ENCODE measurements at regions not wholly inside any gene's neighbourhood (a gene's known extent, or its start where the extent isn't known, plus 50 kb on each side); places are given as distances from the start of the nearest gene placed in this dataset.

- no peaks in the 10 kb centered on the region for H3K9me3 ChIP-seq (ENCODE audit: low read length)
- peak overlapping the region; percentile 18 for H3K4me2 ChIP-seq (ENCODE audit: low read depth, low read length, poor library complexity, severe bottlenecking)
- no peak overlapping the region for H3K4me3 ChIP-seq (ENCODE audit: low read length)
- DNase-seq = peak; percentile 57
- H3K27me3 ChIP-seq (ENCODE audit: low read length) = no peaks in the 10 kb centered on the region
- H2AFZ ChIP-seq (ENCODE audit: low read length) = no peak overlapping the region
- H3K9me2 ChIP-seq (replicated peaks; ENCODE audit: insufficient read depth, low read length) = no peaks in the 10 kb centered on the region
- no peaks in the 10 kb centered on the region for H3K36me3 ChIP-seq (ENCODE audit: insufficient read depth, low read length)
- no peaks in the 10 kb centered on the region for H3K79me2 ChIP-seq (ENCODE audit: low read length)
- no peaks in the 10 kb centered on the region for H4K20me1 ChIP-seq (ENCODE audit: insufficient read depth, low read depth, low read length)
- peaks cover 12% of the 10 kb centered on the region for H3K4me1 ChIP-seq (ENCODE audit: low read length)
- H3K9ac ChIP-seq (ENCODE audit: low read length) = no peak overlapping the region
- H3K27ac ChIP-seq (ENCODE audit: low read length) = no peak overlapping the region
These were observed 70.3 kb downstream of the TMEM17 start for GRCh38 chr2:62435720-62436119.

DNA sequence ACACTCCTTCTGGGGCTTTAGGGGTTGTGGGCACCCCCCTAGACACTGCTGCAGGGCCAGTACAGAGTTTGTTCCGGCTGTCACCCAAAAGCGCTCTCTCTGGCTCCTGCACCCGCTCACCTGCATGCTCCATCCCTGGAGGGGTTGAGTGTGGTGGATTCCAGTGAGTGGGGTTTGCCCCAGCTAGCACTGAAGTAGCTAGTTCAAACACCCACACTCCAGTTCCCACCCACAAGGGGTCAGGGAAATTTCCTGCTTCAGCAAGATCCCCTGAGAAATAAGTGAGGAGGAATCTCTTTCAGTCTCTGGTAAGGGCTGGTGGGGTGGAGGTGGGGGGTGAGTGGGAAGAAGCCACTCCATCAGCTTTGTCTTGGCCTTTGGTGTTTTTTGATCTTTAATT lies 73.6 kb downstream of the TMEM17 start:
- no peak overlapping the region for H3K4me3 ChIP-seq (ENCODE audit: low read length)
- H4K20me1 ChIP-seq (ENCODE audit: insufficient read depth, low read depth, low read length) = no peaks in the 10 kb centered on the region
- H3K9me2 ChIP-seq (replicated peaks; ENCODE audit: insufficient read depth, low read length) = no peaks in the 10 kb centered on the region
- H2AFZ ChIP-seq (ENCODE audit: low read length) = no peak overlapping the region
- peaks cover 12% of the 10 kb centered on the region for H3K4me1 ChIP-seq (ENCODE audit: low read length)
- H3K27me3 ChIP-seq (ENCODE audit: low read length) = no peaks in the 10 kb centered on the region
- H3K27ac ChIP-seq (ENCODE audit: low read length) = no peak overlapping the region
- no peak for DNase-seq
- H3K36me3 ChIP-seq (ENCODE audit: insufficient read depth, low read length) = no peaks in the 10 kb centered on the region
- H3K79me2 ChIP-seq (ENCODE audit: low read length) = no peaks in the 10 kb centered on the region
- H3K4me2 ChIP-seq (ENCODE audit: low read depth, low read length, poor library complexity, severe bottlenecking) = no peak overlapping the region
- H3K9me3 ChIP-seq (ENCODE audit: low read length) = peaks cover 3% of the 10 kb centered on the region; the same call in 1 of the 2 replicates
- no peak overlapping the region for H3K9ac ChIP-seq (ENCODE audit: low read length)

- Histone ChIP-seq H3K9ac (ENCODE audit: low read length) (no peak overlapping the region), H3K9me3 (ENCODE audit: low read length) (peaks cover 3% of the 10 kb centered on the region; the same call in 1 of the 2 replicates), H3K4me2 (ENCODE audit: low read depth, low read length, poor library complexity, severe bottlenecking) (no peak overlapping the region), H3K9me2 (replicated peaks; ENCODE audit: insufficient read depth, low read length) (no peaks in the 10 kb centered on the region), H3K36me3 (ENCODE audit: insufficient read depth, low read length) (no peaks in the 10 kb centered on the region), H2AFZ (ENCODE audit: low read length) (no peak overlapping the region), H3K4me3 (ENCODE audit: low read length) (no peak overlapping the region), H3K4me1 (ENCODE audit: low read length) (peaks cover 12% of the 10 kb centered on the region), H3K27ac (ENCODE audit: low read length) (no peak overlapping the region), H3K79me2 (ENCODE audit: low read length) (no peaks in the 10 kb centered on the region), H3K27me3 (ENCODE audit: low read length) (no peaks in the 10 kb centered on the region), H4K20me1 (ENCODE audit: insufficient read depth, low read depth, low read length) (no peaks in the 10 kb centered on the region)
- DNase-seq = no peak
These were observed 74.5 kb downstream of the TMEM17 start for GRCh38 chr2:62431512-62431911.

GRCh38 chr2:62430146-62430545 lies 75.8 kb downstream of the TMEM17 start:
- no peaks in the 10 kb centered on the region for H3K4me1 ChIP-seq (ENCODE audit: low read length)
- H3K9me3 ChIP-seq (ENCODE audit: low read length) = peaks cover 3% of the 10 kb centered on the region; the same call in 1 of the 2 replicates
- H4K20me1 ChIP-seq (ENCODE audit: insufficient read depth, low read depth, low read length) = no peaks in the 10 kb centered on the region
- no peak overlapping the region for H3K4me3 ChIP-seq (ENCODE audit: low read length)
- H3K79me2 ChIP-seq (ENCODE audit: low read length) = no peaks in the 10 kb centered on the region
- H2AFZ ChIP-seq (ENCODE audit: low read length) = no peak overlapping the region
- no peaks in the 10 kb centered on the region for H3K9me2 ChIP-seq (replicated peaks; ENCODE audit: insufficient read depth, low read length)
- H3K4me2 ChIP-seq (ENCODE audit: low read depth, low read length, poor library complexity, severe bottlenecking) = no peak overlapping the region
- H3K27me3 ChIP-seq (ENCODE audit: low read length) = no peaks in the 10 kb centered on the region
- no peak overlapping the region for H3K27ac ChIP-seq (ENCODE audit: low read length)
- no peak overlapping the region for H3K9ac ChIP-seq (ENCODE audit: low read length)
- no peaks in the 10 kb centered on the region for H3K36me3 ChIP-seq (ENCODE audit: insufficient read depth, low read length)
- DNase-seq = no peak

- H2AFZ ChIP-seq (ENCODE audit: low read length) = no peak overlapping the region
- no peaks in the 10 kb centered on the region for H3K36me3 ChIP-seq (ENCODE audit: insufficient read depth, low read length)
- no peaks in the 10 kb centered on the region for H3K4me1 ChIP-seq (ENCODE audit: low read length)
- no peak overlapping the region for H3K27ac ChIP-seq (ENCODE audit: low read length)
- no peak overlapping the region for H3K4me3 ChIP-seq (ENCODE audit: low read length)
- no peak for DNase-seq
- H3K79me2 ChIP-seq (ENCODE audit: low read length) = no peaks in the 10 kb centered on the region
- H3K9me3 ChIP-seq (ENCODE audit: low read length) = peaks cover 3% of the 10 kb centered on the region; the same call in 1 of the 2 replicates
- no peaks in the 10 kb centered on the region for H4K20me1 ChIP-seq (ENCODE audit: insufficient read depth, low read depth, low read length)
- H3K9ac ChIP-seq (ENCODE audit: low read length) = no peak overlapping the region
- H3K4me2 ChIP-seq (ENCODE audit: low read depth, low read length, poor library complexity, severe bottlenecking) = no peak overlapping the region
- H3K27me3 ChIP-seq (ENCODE audit: low read length) = no peaks in the 10 kb centered on the region
- no peaks in the 10 kb centered on the region for H3K9me2 ChIP-seq (replicated peaks; ENCODE audit: insufficient read depth, low read length)
These were observed 78.8 kb downstream of the TMEM17 start for GRCh38 chr2:62427146-62427545.

- Histone ChIP-seq H3K4me2 (ENCODE audit: low read depth, low read length, poor library complexity, severe bottlenecking) (no peak overlapping the region), H3K27me3 (ENCODE audit: low read length) (no peaks in the 10 kb centered on the region), H3K79me2 (ENCODE audit: low read length) (no peaks in the 10 kb centered on the region), H3K4me1 (ENCODE audit: low read length) (no peaks in the 10 kb centered on the region), H4K20me1 (ENCODE audit: insufficient read depth, low read depth, low read length) (no peaks in the 10 kb centered on the region), H3K9ac (ENCODE audit: low read length) (no peak overlapping the region), H3K27ac (ENCODE audit: low read length) (no peak overlapping the region), H3K4me3 (ENCODE audit: low read length) (no peak overlapping the region), H2AFZ (ENCODE audit: low read length) (no peak overlapping the region), H3K9me2 (replicated peaks; ENCODE audit: insufficient read depth, low read length) (no peaks in the 10 kb centered on the region), H3K9me3 (ENCODE audit: low read length) (peaks cover 3% of the 10 kb centered on the region; the same call in 1 of the 2 replicates), H3K36me3 (ENCODE audit: insufficient read depth, low read length) (no peaks in the 10 kb centered on the region)
- DNase-seq = no peak
These were observed 79.7 kb downstream of the TMEM17 start for GRCh38 chr2:62426154-62426912.

- H3K9me3 ChIP-seq (ENCODE audit: low read length) = peaks cover 3% of the 10 kb centered on the region; the same call in 1 of the 2 replicates
These were observed 80.3 kb downstream of the TMEM17 start for GRCh38 chr2:62425684-62426083.

GRCh38 chr2:62424899-62425298 lies 81.1 kb downstream of the TMEM17 start:
- no peaks in the 10 kb centered on the region for H4K20me1 ChIP-seq (ENCODE audit: insufficient read depth, low read depth, low read length)
- H3K79me2 ChIP-seq (ENCODE audit: low read length) = no peaks in the 10 kb centered on the region
- H3K4me1 ChIP-seq (ENCODE audit: low read length) = no peaks in the 10 kb centered on the region
- H3K36me3 ChIP-seq (ENCODE audit: insufficient read depth, low read length) = no peaks in the 10 kb centered on the region
- H2AFZ ChIP-seq (ENCODE audit: low read length) = no peak overlapping the region
- H3K4me3 ChIP-seq (ENCODE audit: low read length) = no peak overlapping the region
- no peak overlapping the region for H3K4me2 ChIP-seq (ENCODE audit: low read depth, low read length, poor library complexity, severe bottlenecking)
- no peak for DNase-seq
- no peak overlapping the region for H3K27ac ChIP-seq (ENCODE audit: low read length)
- no peak overlapping the region for H3K9ac ChIP-seq (ENCODE audit: low read length)
- H3K9me3 ChIP-seq (ENCODE audit: low read length) = no peaks in the 10 kb centered on the region
- no peaks in the 10 kb centered on the region for H3K9me2 ChIP-seq (replicated peaks; ENCODE audit: insufficient read depth, low read length)
- no peaks in the 10 kb centered on the region for H3K27me3 ChIP-seq (ENCODE audit: low read length)

More at GRCh38 chr2:62425684-62426083, 80.3 kb downstream of the TMEM17 start:
- no peaks in the 10 kb centered on the region for H3K4me1 ChIP-seq (ENCODE audit: low read length)
- H2AFZ ChIP-seq (ENCODE audit: low read length) = no peak overlapping the region
- H3K4me3 ChIP-seq (ENCODE audit: low read length) = no peak overlapping the region
- H3K9me2 ChIP-seq (replicated peaks; ENCODE audit: insufficient read depth, low read length) = no peaks in the 10 kb centered on the region
- no peaks in the 10 kb centered on the region for H3K79me2 ChIP-seq (ENCODE audit: low read length)
- no peak for DNase-seq
- no peak overlapping the region for H3K4me2 ChIP-seq (ENCODE audit: low read depth, low read length, poor library complexity, severe bottlenecking)
- no peak overlapping the region for H3K27ac ChIP-seq (ENCODE audit: low read length)
- H4K20me1 ChIP-seq (ENCODE audit: insufficient read depth, low read depth, low read length) = no peaks in the 10 kb centered on the region
- no peaks in the 10 kb centered on the region for H3K27me3 ChIP-seq (ENCODE audit: low read length)
- H3K36me3 ChIP-seq (ENCODE audit: insufficient read depth, low read length) = no peaks in the 10 kb centered on the region
- H3K9ac ChIP-seq (ENCODE audit: low read length) = no peak overlapping the region

Measured in Karpas-422 (cell line).